ENCODE measurements at regions not wholly inside any gene's neighbourhood (a gene's known extent, or its start where the extent isn't known, plus 50 kb on each side); places are given as distances from the start of the nearest gene placed in this dataset.

DNA sequence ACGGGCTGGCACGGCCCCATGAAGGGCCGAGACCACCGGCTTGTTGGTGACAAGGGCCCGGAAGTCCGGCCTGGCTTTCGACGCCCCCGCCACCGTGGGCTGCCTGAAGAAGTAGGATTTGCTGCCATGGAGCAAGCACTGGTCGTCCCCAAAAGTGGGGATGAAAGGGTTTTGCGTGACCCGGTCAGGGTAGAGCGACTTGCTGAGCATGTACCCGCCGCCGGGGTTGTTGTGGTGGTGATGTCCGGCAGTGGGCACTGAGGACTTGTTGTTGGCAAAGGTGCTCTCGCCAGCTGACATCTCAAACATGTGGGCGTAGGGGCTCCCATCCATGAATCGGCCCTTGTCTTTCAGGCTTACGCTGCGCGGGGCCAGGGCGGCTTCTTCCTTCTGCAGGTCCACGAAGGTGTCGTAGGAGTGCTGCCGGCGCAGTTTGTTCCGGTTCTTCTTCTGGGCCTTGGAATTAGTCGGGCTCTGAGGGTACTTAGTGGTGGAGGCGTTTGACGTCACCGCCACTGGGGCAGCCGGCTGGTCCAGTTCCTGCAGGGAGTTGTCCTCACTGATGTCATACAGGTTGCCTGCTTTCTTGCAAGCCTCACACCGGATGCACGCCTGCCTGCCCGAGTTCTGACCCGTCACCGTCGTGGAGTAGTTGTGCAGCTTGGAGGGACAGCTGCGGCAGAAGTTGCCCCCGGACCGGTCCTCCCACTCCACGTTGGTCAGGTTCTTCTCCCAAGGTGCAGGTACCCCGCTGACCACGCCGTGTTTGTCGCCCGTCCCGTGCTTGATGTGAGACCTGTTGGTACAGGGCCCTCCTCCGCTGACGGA lies 366.6 kb downstream of the EMP1 start:
- H3K9me1 ChIP-seq (ENCODE audit: insufficient read depth, low read length) = no peaks in the 10 kb centered on the region
- H2BK120ac ChIP-seq (ENCODE audit: low read depth, low read length) = no peak overlapping the region
- H3K79me1 ChIP-seq (ENCODE audit: low read depth in 1 of 2, low read length in 2 of 2) = no peaks in the 10 kb centered on the region
- ATAC-seq (ENCODE audit: low read depth) (no peak), DNase-seq (no peak)
- TF ChIP-seq BHLHE40 (IDR thresholded peaks at IDR 0.05; ENCODE audit: low read depth, low read length) (no peak), MAFK (IDR thresholded peaks at IDR 0.05; ENCODE audit: low read depth, low read length) (no peak)
- H2AK5ac ChIP-seq (ENCODE audit: low read depth, low read length) = no peak overlapping the region
- H2AK9ac ChIP-seq (replicated peaks; ENCODE audit: low read depth, low read length, poor library complexity) = no peak overlapping the region
- H2BK5ac ChIP-seq (ENCODE audit: low read depth, low read length, poor library complexity, severe bottlenecking) = no peak overlapping the region
- no peaks in the 10 kb centered on the region for H3K27me3 ChIP-seq (ENCODE audit: control insufficient read depth, insufficient read depth, low read length)
- dilution Hi-C loops (cut with HindIII; ENCODE audit: low sequenced_read_pairs, unreplicated experiment) (no loop called here), intact Hi-C loops (cut with micrococcal nuclease) (no loop called here), in situ Hi-C loops (cut with MboI; ENCODE audit: low sequenced_read_pairs) (no loop called here)
- no peaks in the 10 kb centered on the region for H3K36me3 ChIP-seq (ENCODE audit: control insufficient read depth, insufficient read depth, low read length)
- H4K5ac ChIP-seq (ENCODE audit: low read depth, low read length) = no peak overlapping the region
- no peak overlapping the region for H3K27ac ChIP-seq (ENCODE audit: insufficient read depth, low read length)
- H3K4ac ChIP-seq (ENCODE audit: low read depth, low read length) = no peak overlapping the region
- no peak overlapping the region for H4K91ac ChIP-seq (ENCODE audit: insufficient read depth, low read depth, low read length)
- H3K18ac ChIP-seq (ENCODE audit: low read depth, low read length) = no peak overlapping the region
- H3K9me3 ChIP-seq (ENCODE audit: control insufficient read depth, insufficient read depth, low read length) = 0 out of 2 replicates have a peak, but pooled peaks cover 2% of the 10 kb centered on the region
- no peak overlapping the region for H3K4me3 ChIP-seq (ENCODE audit: insufficient read depth, low read depth, low read length)
- WGBS, 2 experiments (ENCODE audit: extremely low coverage in 2 of 2, insufficient read length in 1 of 2) = 83% methylated on average over 20 of the region's 53 CpGs; no CpG with 5 or more reads in 1 of the 2 experiments
- H3K9ac ChIP-seq (ENCODE audit: low read depth, low read length) = no peak overlapping the region
- H3K4me1 ChIP-seq (ENCODE audit: control insufficient read depth, insufficient read depth, low read length) = no peaks in the 10 kb centered on the region
- H2BK20ac ChIP-seq (ENCODE audit: low read depth, low read length) = no peak overlapping the region
- no peak overlapping the region for H3K56ac ChIP-seq (ENCODE audit: extremely low read depth, insufficient read depth, low read length)
- POLR2A ChIA-PET (ENCODE audit: unreplicated experiment) = no interaction called here
- CTCF ChIA-PET = no interaction called here
- no peaks in the 10 kb centered on the region for H4K20me1 ChIP-seq (ENCODE audit: insufficient read depth, low read length)
- H2AFZ ChIP-seq (replicated peaks; ENCODE audit: low read length, poor library complexity) = no peak overlapping the region
- no peak overlapping the region for H2BK15ac ChIP-seq (ENCODE audit: low read depth, low read length)
- no peak overlapping the region for H3K23ac ChIP-seq (ENCODE audit: low read depth, low read length)
- BruUV-seq (replicated peaks) = no TSS peak
- H3K14ac ChIP-seq (replicated peaks; ENCODE audit: low read depth, low read length) = no peak overlapping the region
- H3K4me2 ChIP-seq (ENCODE audit: low read depth, low read length) = no peak overlapping the region
- no peak overlapping the region for H4K8ac ChIP-seq (ENCODE audit: low read depth in 2 of 2, low read length in 2 of 2)

Data from IMR-90 (cell line).